Fibroblast of skin of left biceps (primary cell): ENCODE measurements at regions not wholly inside any gene's neighbourhood (a gene's known extent, or its start where the extent isn't known, plus 50 kb on each side); places are given as distances from the start of the nearest gene placed in this dataset.
A peak's percentile ranks its signal among the peaks of the same experiment; 100 is the strongest.
"Not testable (repeated sequence)": the region's sequence is repeated elsewhere in the genome, so short reads cannot be mapped to it uniquely, and the experiment has no call there.

Source experiments
- DNase-seq, 2 experiments: peaks; one replicate each; pipeline ENCODE4 v3.0.0-alpha.2; 2013; ENCODE audit warnings: low read depth in 2 of 2

- DNase-seq, result no peak
Measured at GRCh38 chr9:101861472-101861871, 123.0 kb upstream of the GRIN3A start.

GRCh38 chr9:101860920-101861319 is 122.5 kb upstream of the GRIN3A start:
- no peak for DNase-seq

DNA sequence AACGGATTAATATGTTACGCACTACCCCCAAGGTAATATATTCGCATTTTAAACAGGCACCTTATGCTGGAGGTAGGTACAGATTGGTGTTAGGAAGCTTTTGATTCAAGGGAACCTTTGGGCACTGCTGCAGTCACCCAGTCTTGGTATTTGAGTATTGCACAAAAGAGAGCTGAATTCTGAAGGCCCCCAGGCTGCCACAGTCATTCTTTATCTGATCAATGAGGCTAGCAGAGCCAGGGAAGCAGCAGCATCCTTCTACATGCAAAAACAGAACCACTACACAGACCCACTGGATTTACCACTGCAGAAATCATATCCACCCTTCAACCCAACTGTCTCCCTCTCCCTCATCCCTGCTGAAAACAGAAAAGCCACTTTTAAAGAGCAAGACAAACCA is 121.2 kb upstream of the GRIN3A start:
- no peak for DNase-seq

GRCh38 chr9:101858026-101858425 is 119.6 kb upstream of the GRIN3A start:
- DNase-seq, result no peak

GRCh38 chr9:101849102-101849707 is 110.8 kb upstream of the GRIN3A start:
- DNase-seq, result no peak

- DNase-seq, result peak; percentile 24 to 31
Measured at GRCh38 chr9:101848485-101848919, 110.1 kb upstream of the GRIN3A start.

DNA sequence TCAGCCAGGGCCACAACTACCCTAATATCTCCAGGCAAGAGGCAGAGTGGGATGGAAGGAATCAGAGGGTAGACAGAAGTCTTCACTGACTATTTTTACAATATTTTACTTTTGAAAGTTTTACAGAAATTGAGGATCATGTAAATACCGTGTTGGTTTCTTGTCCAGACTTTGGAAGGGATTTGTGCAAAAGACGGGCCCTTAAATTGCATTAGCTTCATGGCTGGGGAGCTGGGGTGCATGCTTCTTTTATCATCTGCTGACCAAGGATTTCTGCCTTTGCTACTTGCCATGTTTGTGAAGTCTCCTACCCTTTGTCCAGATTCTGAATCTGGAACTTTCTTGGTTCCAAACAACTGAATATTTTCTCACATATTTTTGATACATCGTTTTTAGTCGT is 107.7 kb upstream of the GRIN3A start:
- no peak for DNase-seq

DNA sequence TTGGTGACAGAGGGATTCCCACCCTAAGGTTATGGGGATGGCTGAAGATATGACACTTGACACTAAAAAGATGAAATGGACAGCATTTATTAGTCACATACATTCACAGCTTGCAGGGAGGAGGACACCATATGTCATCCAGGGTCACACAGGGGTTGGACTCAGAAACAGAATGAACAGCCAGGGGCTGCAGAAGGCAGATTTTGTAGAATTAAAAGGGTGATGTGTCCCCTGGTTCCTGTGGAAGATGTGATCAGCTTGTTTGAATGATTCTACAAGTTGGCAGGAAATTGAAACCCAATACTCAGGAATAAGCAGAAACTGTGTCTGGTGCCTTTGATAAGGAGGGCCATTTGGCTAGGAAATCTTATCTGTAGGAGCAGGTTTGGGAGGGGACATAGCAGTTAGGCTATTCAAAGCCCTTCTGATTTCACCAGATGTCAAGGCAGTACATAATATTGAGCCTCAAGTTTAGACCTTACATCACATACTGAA is 102.3 kb upstream of the GRIN3A start:
- DNase-seq, result no peak

- DNase-seq, result not testable (repeated sequence)
Measured at GRCh38 chr9:101838988-101839387, 100.5 kb upstream of the GRIN3A start.

DNA sequence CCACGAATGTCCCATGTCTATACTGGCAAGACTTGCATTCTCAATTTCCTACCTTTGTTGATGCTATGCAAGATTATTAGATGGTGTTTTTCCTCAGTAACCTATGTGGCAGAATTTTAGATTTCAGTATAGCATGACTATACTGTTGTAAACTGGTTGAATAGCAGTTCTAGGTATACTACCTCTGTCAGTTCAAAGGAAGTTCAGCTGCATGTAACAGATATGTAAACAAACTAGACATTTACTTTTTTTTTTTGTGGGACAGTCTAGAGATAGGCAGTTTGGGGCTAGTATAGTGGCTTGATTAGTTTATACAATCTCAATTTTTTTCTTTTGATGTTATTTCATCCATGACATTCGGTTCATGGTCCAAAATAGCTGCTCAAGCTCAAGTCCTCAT is 97.6 kb upstream of the GRIN3A start:
- DNase-seq, result no peak

- no peak for DNase-seq
Measured at GRCh38 chr9:101832486-101832885, 94.0 kb upstream of the GRIN3A start.

GRCh38 chr9:101821450-101821849 is 83.0 kb upstream of the GRIN3A start:
- DNase-seq, result not testable (repeated sequence)

GRCh38 chr9:101820983-101821382 is 82.5 kb upstream of the GRIN3A start:
- not testable (repeated sequence) for DNase-seq

- no peak for DNase-seq
Measured at GRCh38 chr9:101814064-101814463, 75.6 kb upstream of the GRIN3A start.

- DNase-seq, result not testable (repeated sequence)
Measured at GRCh38 chr9:101807879-101808278, 69.4 kb upstream of the GRIN3A start.

GRCh38 chr9:101796044-101796443 is 57.6 kb upstream of the GRIN3A start:
- no peak for DNase-seq

- no peak for DNase-seq
Measured at GRCh38 chr9:101795147-101795546, 56.7 kb upstream of the GRIN3A start.

DNA sequence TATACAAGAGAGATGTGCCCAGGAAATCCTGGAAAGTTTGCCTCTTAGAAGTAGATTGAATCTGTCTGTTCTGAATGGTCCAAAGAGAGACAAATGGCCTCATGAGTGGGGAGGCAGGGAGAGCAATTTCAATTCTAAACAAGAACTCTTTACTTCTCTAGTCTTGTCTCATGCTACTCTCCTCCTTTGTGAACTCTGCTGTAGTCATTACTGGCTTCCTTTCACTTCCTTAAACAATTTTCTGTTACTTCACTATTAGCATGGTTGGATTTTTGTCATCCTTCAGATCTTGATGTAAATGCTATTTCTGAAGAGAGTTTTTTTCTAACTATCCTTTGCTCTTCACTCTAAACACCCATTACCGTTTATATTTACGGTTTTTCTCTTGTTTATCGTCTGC is 54.0 kb upstream of the GRIN3A start:
- DNase-seq, result no peak

DNA sequence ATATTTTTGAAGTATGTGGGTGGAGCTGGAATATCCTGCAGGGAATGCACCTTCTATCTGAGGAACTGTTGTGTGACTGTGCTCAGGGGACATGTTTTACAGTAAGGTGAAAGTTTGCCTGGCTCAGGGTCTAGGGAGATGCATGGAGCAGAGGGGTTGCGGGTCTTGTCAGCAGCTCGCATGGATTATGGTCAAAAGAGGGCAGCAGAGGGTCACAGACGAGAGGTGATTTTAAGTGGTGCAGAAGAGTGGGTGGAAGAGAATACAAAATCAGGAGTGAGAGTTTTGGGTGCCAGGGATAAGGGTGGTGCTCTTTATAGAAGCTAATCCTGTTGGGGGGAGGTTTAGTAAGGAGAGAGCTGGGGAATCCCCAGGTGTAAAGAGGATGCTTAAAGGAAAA is 53.5 kb upstream of the GRIN3A start:
- DNase-seq, result no peak

DNA sequence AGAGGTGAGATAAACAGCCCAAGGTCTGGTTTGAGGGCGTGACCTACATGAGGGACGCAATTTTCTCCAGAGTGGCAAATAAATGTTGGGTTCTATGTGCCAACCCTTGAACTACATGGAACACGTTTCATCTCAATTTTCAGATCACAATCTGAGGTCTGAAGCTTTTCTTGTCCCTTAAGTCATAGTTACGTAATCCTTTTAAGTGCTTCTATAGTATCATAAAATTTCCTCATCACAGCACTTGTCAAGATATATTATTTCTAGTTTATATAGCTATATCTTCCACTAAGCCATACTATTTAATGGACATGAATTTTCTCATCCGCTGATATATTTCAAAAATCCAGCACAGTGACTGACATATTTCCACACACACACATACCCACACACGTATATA is 53.1 kb upstream of the GRIN3A start:
- no peak for DNase-seq
